Heart right ventricle (tissue), 16 donors: ENCODE measurements at regions not wholly inside any gene's neighbourhood (a gene's known extent, or its start where the extent isn't known, plus 50 kb on each side); places are given as distances from the start of the nearest gene placed in this dataset.

ENCODE experiments used
- ATAC-seq, 8 donors: fragments of 200-7000 bp; cut with Tn5 transposase; one replicate each; pipeline ENCODE4 v1.9.1; 2020; ENCODE audit warnings: mild to moderate bottlenecking in 8 of 8, moderate library complexity in 8 of 8, moderate number of reproducible peaks in 1 of 8
- DNase-seq, 2 donors: peaks; one replicate each; pipeline ENCODE4 v3.0.0-alpha.2; 2020
- H3K27ac ChIP-seq, 10 donors: fragments of 200-600 bp; sonication (generic) in 2 of 10; one replicate each; pipeline versions ENCODE4 v1.5.0 to v1.8.0; 2020 to 2022; ENCODE audit warnings: mild to moderate bottlenecking in 3 of 10
- H3K27me3 ChIP-seq, 7 donors: fragments of 200-600 bp; one replicate each; pipeline ENCODE4 v1.8.0; 2021 to 2022; ENCODE audit warnings: mild to moderate bottlenecking in 2 of 7
- H3K36me3 ChIP-seq, 9 donors: fragments of 200-600 bp; sonication (generic) in 1 of 9; one replicate each; pipeline versions ENCODE4 v1.5.0 to v1.8.0; 2020 to 2022; ENCODE audit warnings: mild to moderate bottlenecking in 2 of 9
- H3K4me1 ChIP-seq, 9 donors: fragments of 200-600 bp; sonication (generic) in 1 of 9; one replicate each; pipeline versions ENCODE4 v1.5.0 to v1.8.0; 2020 to 2022; ENCODE audit warnings: mild to moderate bottlenecking in 4 of 9
- H3K4me3 ChIP-seq, 10 donors: fragments of 200-600 bp; sonication (generic) in 2 of 10; one replicate each; pipeline versions ENCODE4 v1.5.0 to v1.8.0; 2020 to 2022; ENCODE audit warnings: mild to moderate bottlenecking in 7 of 10, moderate library complexity in 2 of 10
- H3K9me3 ChIP-seq, 11 donors: fragments of 200-600 bp in 10 of 11; sonication (generic) in 2 of 11; one replicate each; pipeline versions ENCODE4 v1.5.0 to v1.8.0; 2013 to 2022; ENCODE audit warnings: mild to moderate bottlenecking in 2 of 11, control low read depth in 1 of 11, moderate library complexity in 1 of 11
- CTCF ChIP-seq, 9 donors: fragments of 200-600 bp; sonication (generic) in 2 of 9; IDR thresholded peaks; one replicate each; pipeline versions ENCODE4 v1.5.0 to v1.8.0; 2021 to 2022; ENCODE audit warnings: antibody characterized with exemption in 9 of 9, mild to moderate bottlenecking in 5 of 9, moderate library complexity in 1 of 9
- WGBS, 2 donors: extraction: QIAGEN DNeasy Blood & Tissue Kit; methylation state at CpG; one replicate each; pipeline ENCODE4 v1.1.7; 2013; ENCODE audit warnings: inconsistent platforms in 1 of 2; 5-methylcytosine and 5-hydroxymethylcytosine counted together
- intact Hi-C, 10 donors: fragments of 100-400 bp; cut with DNase I; formaldehyde crosslinking; loops; one replicate each; pipeline versions ENCODE4 v1.11.1 to v1.14.2; 2022
- donor health status: Arrhythmogenic right ventricular cardiomyopathy.
- donor health status: ischemic (EF 13 %, LVEDD 7.1; RV severe dilation, severe dysfunction).
- donor health status: healthy with polysubstance abuse.
- donor health status: DM: no; HTN: yes; CAD: no.
- donor health status: DM: no; HTN: no; CAD: no.
- donor health status: ischemic (EF 25% LVEDD 6.9; RV normal size, moderate dysfunction).
- donor health status: ischemic (EF 25% LVEDD 5.7; RV mildly dilated, moderate dysfunction).
- donor health status: healthy.
- donor health status: DM: yes; HTN: yes; CAD: no.
- donor health status: Ischemic cardiomyopathy.
- donor health status: ischemic (EF 35%, LVEDD 5.7; RV mildly dilated, moderate dysfunction).
- donor health status: nonischemic (EF 11% LVEDD 7.7; RV severe dilation, severe dysfunction).
- donor health status: DM: yes; HTN: yes; CAD: no.
- donor health status: PGD.
- donor health status: ischemic (EF 29% LVEDD 5.4; RV normal size, mild dysfunction).
- donor health status: nonischemic (EF 23%, LVEDD 6.1; RV moderate dilation, normal function).

GRCh38 chr5:164224236-164224635, 718.8 kb downstream of the MAT2B start:
- TF ChIP-seq CTCF (IDR thresholded peaks at IDR 0.05) = no peak
- WGBS, 2 donors = 86 to 91% methylated on average over 2 of the region's 2 CpGs
- no peak for ATAC-seq
- no peak for DNase-seq
- no peak overlapping the region for H3K27ac ChIP-seq
- peaks cover 0 to 16% (median 0%) of the 10 kb centered on the region in 11 donors for H3K9me3 ChIP-seq
- intact Hi-C loops = no loop called here
- H3K4me3 ChIP-seq = no peak overlapping the region
- no peaks in the 10 kb centered on the region for H3K36me3 ChIP-seq
- H3K27me3 ChIP-seq = no peaks in the 10 kb centered on the region
- no peaks in the 10 kb centered on the region for H3K4me1 ChIP-seq

- Histone ChIP-seq H3K36me3 (no peaks in the 10 kb centered on the region), H3K9me3 (peaks cover 0 to 16% (median 0%) of the 10 kb centered on the region in 11 donors), H3K27ac (no peak overlapping the region), H3K27me3 (no peaks in the 10 kb centered on the region), H3K4me3 (no peak overlapping the region), H3K4me1 (no peaks in the 10 kb centered on the region)
- WGBS, 2 donors = 84 to 98% methylated on average over 2 of the region's 2 CpGs
- no peak for DNase-seq
- ATAC-seq = no peak
- TF ChIP-seq CTCF (IDR thresholded peaks at IDR 0.05) = no peak
- intact Hi-C loops = no loop called here
Measured at GRCh38 chr5:164224772-164225171, 719.4 kb downstream of the MAT2B start.

- ATAC-seq (no peak), DNase-seq (no peak)
- Histone ChIP-seq H3K27ac (no peak overlapping the region), H3K9me3 (peaks cover 0 to 13% (median 0%) of the 10 kb centered on the region in 11 donors), H3K4me3 (no peak overlapping the region), H3K27me3 (no peaks in the 10 kb centered on the region), H3K36me3 (no peaks in the 10 kb centered on the region), H3K4me1 (peaks cover 0 to 7% (median 0%) of the 10 kb centered on the region in 9 donors)
- intact Hi-C loops = no loop called here
- WGBS, 2 donors = 97 to 98% methylated on average over 1 of the region's 1 CpG
- no peak for TF ChIP-seq CTCF (IDR thresholded peaks at IDR 0.05)
Measured at GRCh38 chr5:164230341-164230740, 724.9 kb downstream of the MAT2B start.

- no peak overlapping the region for H3K27ac ChIP-seq
- peaks cover 0 to 2% (median 0%) of the 10 kb centered on the region in 11 donors for H3K9me3 ChIP-seq
- no peaks in the 10 kb centered on the region for H3K27me3 ChIP-seq
- intact Hi-C loops = no loop called here
- H3K4me3 ChIP-seq = no peak overlapping the region
- no peaks in the 10 kb centered on the region for H3K36me3 ChIP-seq
- DNase-seq = no peak
- peaks cover 0 to 7% (median 0%) of the 10 kb centered on the region in 9 donors for H3K4me1 ChIP-seq
- no peak for TF ChIP-seq CTCF (IDR thresholded peaks at IDR 0.05)
- no peak for ATAC-seq
- 12 to 14% methylated on average over 2 of the region's 2 CpGs for WGBS, 2 donors
Measured at GRCh38 chr5:164233791-164234190, 728.4 kb downstream of the MAT2B start.
